ENCODE measurements at regions not wholly inside any gene's neighbourhood (a gene's known extent, or its start where the extent isn't known, plus 50 kb on each side); places are given as distances from the start of the nearest gene placed in this dataset.
"Not testable (repeated sequence)": the region's sequence is repeated elsewhere in the genome, so short reads cannot be mapped to it uniquely, and the experiment has no call there.

GRCh38 chr2:38483776-38484501, 106.9 kb upstream of the ATL2 start:
- DNase-seq: peak; percentile 26

- not testable (repeated sequence) for DNase-seq
These were observed 105.6 kb upstream of the ATL2 start for GRCh38 chr2:38482710-38483109.

DNA sequence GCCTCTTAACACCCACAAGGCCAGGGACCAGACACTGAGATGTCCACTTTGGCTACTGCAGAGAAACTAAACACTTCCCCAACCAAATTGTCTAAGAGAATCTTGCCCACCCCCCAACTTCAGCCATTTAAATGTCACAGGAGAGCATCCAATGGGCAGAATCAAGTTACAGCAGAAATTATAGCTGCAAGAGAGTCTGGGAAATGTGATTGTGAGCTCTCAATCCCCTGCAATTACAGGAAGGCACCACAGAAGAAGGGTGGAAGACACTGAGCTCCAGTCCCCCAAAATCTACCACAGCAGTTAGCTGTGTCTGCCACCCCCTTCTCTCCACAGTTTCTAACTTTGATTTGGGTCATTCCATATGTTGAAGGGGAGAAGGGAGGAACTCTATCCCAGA, 103.5 kb upstream of the ATL2 start:
- DNase-seq: no peak

DNA sequence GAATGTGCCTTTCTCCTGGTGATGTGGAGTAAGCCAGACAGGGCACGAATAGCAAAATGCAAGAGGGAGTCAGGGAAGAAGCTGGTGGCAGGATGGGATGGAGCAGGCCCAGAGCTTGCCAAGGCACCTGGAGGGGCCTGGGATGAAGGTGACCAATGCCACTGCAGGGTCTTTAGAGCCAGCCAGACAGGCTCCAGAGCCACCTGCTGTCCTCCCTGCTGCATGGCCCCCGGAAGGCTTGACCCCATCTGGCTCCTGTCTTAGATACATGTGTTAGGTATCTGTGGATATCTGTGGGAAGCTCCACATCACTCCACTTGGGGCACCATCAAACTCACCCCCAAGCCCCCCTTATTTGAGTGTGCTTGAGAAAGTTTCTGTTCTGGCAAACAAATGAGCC, 99.9 kb upstream of the ATL2 start:
- DNase-seq: no peak

GRCh38 chr2:38475567-38475881, 98.5 kb upstream of the ATL2 start:
- DNase-seq: no peak

- no peak for DNase-seq
These were observed 97.9 kb upstream of the ATL2 start for GRCh38 chr2:38474715-38475566.

GRCh38 chr2:38474021-38474456, 97.0 kb upstream of the ATL2 start:
- DNase-seq: no peak

DNA sequence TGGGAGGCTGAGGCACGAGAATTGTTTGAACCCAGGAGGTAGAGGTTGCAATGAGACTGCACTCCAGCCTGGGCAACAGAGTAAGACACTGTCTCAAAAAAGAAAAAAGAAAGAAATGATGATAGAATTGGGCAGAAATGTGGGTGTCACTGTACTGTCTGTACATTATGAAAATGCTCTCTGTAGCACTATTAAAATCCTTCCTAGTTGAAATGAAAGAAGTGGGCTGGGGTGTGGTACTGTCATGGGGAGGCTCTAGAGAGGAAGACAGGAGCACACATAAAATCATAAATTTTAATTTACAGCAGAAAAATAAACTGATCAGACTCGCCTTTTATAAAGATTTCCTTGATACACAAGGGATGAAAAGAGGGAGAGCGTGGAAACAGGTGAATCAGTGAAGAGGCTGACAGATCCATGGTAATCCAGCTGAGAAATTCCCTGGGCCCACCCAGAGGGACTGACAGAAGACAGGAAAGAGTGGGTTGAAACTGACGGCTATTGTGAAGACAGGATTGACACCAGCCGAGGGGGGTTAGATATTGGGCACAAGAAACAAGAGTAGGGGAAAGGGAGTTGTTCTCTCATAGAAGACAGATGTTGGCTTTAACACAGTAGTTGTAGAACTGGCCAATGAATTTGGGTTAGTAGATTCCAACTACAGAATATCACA, 96.4 kb upstream of the ATL2 start:
- DNase-seq: no peak

GRCh38 chr2:38470115-38470514, 93.0 kb upstream of the ATL2 start:
- DNase-seq: no peak

GRCh38 chr2:38467768-38468455, 90.8 kb upstream of the ATL2 start:
- no peak for DNase-seq

GRCh38 chr2:38466876-38467767, 90.0 kb upstream of the ATL2 start:
- DNase-seq: no peak

DNA sequence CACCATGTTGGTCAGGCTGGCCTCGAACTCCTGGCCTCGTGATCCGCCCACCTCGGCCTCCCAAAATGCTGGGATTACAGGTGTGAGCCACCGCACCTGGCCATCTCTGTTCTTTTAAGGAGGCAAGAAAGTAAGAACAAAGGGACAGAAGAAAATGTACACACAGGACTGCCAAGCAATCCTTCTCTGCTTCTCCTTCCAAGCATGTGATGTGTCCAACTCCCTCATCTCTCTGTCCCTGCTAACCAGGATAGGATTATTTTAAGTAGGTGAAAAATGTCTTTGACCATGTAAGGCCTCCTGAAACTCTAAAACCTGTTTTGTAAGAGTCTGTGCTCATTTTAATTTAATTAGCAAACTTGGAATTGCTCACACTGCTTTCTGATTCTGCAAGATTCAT, 89.3 kb upstream of the ATL2 start:
- DNase-seq: no peak

GRCh38 chr2:38465789-38466127, 88.7 kb upstream of the ATL2 start:
- no peak for DNase-seq

- DNase-seq: no peak
These were observed 88.1 kb upstream of the ATL2 start for GRCh38 chr2:38464971-38465788.

DNA sequence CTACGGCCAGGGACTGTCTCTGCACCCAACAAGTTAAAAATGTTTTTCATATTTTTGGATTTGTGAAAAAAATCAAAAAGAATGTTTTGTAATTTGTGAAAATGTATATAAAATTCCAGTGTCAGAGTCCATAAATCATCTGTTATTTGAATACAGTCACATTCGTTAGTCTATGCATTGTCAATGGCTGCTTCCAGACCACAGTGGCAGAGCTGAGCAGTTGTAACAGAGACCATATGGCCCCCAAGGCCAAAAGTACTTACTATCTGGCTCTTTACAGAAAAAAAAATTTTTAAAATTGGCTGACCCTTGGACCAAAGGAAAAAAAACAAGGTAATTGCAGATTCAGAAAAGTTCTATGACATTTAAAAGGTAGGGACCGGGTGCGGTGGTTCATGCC, 86.7 kb upstream of the ATL2 start:
- DNase-seq: no peak

- DNase-seq: no peak
These were observed 85.1 kb upstream of the ATL2 start for GRCh38 chr2:38462121-38462661.

GRCh38 chr2:38461470-38461869, 84.4 kb upstream of the ATL2 start:
- DNase-seq: no peak

DNA sequence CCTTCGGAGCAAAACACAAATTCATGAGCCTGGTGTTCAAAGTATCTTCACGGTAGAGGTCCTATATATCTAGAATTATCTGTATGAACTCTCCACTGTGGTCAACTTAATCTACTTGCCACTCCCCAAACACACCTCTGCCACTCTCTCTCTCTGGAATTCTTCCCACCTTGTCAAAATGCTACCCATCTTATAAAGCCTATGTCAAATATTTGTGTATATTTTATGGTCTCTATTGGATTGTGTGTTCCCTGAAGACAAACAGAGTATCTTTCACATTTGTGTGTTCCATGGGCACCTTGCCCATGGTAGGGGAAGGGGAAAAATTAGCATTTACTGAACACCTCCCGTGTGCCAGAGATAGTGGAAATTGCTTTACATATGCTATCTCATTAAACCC, 83.2 kb upstream of the ATL2 start:
- no peak for DNase-seq

DNA sequence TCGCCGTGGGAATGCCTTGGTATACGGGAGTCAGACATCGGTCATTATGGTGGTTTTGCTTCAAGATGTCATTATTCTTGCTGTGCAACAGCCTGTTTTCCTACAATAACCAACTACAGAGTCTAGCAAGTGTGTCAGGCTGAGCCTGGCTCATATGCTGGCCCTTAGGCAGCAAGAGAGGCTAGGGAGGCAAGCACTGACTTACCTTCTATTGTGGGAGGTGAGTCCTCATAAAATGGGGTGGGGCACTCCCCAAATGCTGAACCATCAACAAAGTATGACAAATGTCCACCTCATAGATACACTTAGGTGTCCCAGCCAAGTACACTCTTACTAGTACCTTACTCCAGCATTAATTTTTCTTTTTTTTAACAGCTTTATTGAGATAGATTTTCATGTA, 77.0 kb upstream of the ATL2 start:
- DNase-seq: no peak

DNA sequence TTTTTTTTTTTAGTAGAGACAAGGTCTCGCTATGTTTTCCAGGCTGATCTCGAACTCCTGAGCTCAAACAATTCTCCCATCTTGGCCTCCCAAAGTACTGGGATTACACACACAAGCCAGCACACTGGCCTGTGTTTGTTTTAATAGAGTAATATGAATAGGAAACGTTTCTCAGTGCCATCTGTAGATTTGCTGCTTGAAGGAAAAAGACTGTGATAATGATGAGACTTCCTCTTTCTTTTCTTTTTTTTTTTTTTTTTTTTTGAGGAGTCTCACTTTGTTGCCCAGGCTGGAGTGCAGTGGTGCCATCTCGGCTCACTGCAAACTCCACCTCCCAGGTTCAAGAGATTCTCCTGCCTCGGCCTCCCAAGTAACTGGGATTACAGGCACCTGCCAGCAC, 74.7 kb upstream of the ATL2 start:
- not testable (repeated sequence) for DNase-seq

- DNase-seq: no peak
These were observed 73.4 kb upstream of the ATL2 start for GRCh38 chr2:38450509-38450908.
